Left kidney (tissue), 1 donor: ENCODE measurements at regions not wholly inside any gene's neighbourhood (a gene's known extent, or its start where the extent isn't known, plus 50 kb on each side); places are given as distances from the start of the nearest gene placed in this dataset.
"Not testable (repeated sequence)": the region's sequence is repeated elsewhere in the genome, so short reads cannot be mapped to it uniquely, and the experiment has no call there.

Experiments used
- DNase-seq: peaks from one replicate; pipeline ENCODE4 v3.0.0-alpha.2; 2013

- DNase-seq, result no peak
Observed at GRCh38 chr4:13762130-13762529, 134.6 kb upstream of the BOD1L1 start.

- no peak for DNase-seq
Observed at GRCh38 chr4:13763707-13764106, 136.2 kb upstream of the BOD1L1 start.

- no peak for DNase-seq
Observed at GRCh38 chr4:13765539-13765938, 138.0 kb upstream of the BOD1L1 start.

GRCh38 chr4:13766761-13767540 lies 139.4 kb upstream of the BOD1L1 start:
- no peak for DNase-seq

- no peak for DNase-seq
Observed at GRCh38 chr4:13777341-13777740, 149.8 kb upstream of the BOD1L1 start.

- DNase-seq, result no peak
Observed at GRCh38 chr4:13778367-13778766, 150.8 kb upstream of the BOD1L1 start.

- DNase-seq, result no peak
Observed at GRCh38 chr4:13782231-13782630, 154.7 kb upstream of the BOD1L1 start.

GRCh38 chr4:13783800-13784411 lies 156.4 kb upstream of the BOD1L1 start:
- DNase-seq, result no peak

GRCh38 chr4:13793020-13793710 lies 165.6 kb upstream of the BOD1L1 start:
- DNase-seq, result no peak

GRCh38 chr4:13794819-13795565 lies 167.5 kb upstream of the BOD1L1 start:
- no peak for DNase-seq

- DNase-seq, result no peak
Observed at GRCh38 chr4:13797061-13797460, 169.5 kb upstream of the BOD1L1 start.

- DNase-seq, result no peak
Observed at GRCh38 chr4:13815231-13815630, 187.7 kb upstream of the BOD1L1 start.

- DNase-seq, result no peak
Observed at GRCh38 chr4:13816472-13816871, 188.9 kb upstream of the BOD1L1 start.

GRCh38 chr4:13821522-13821921 lies 194.0 kb upstream of the BOD1L1 start:
- no peak for DNase-seq

- DNase-seq, result not testable (repeated sequence)
Observed at GRCh38 chr4:13825822-13826221, 198.3 kb upstream of the BOD1L1 start.

GRCh38 chr4:13829457-13829856 lies 201.9 kb upstream of the BOD1L1 start:
- DNase-seq, result no peak

GRCh38 chr4:13830449-13830848 lies 202.9 kb upstream of the BOD1L1 start:
- DNase-seq, result no peak

- no peak for DNase-seq
Observed at GRCh38 chr4:13833171-13833804, 205.8 kb upstream of the BOD1L1 start.

GRCh38 chr4:13836946-13837912 lies 209.7 kb upstream of the BOD1L1 start:
- no peak for DNase-seq

- no peak for DNase-seq
Observed at GRCh38 chr4:13840502-13841190, 213.1 kb upstream of the BOD1L1 start.
